Epithelial cell of proximal tubule (primary cell): ENCODE measurements at regions not wholly inside any gene's neighbourhood (a gene's known extent, or its start where the extent isn't known, plus 50 kb on each side); places are given as distances from the start of the nearest gene placed in this dataset.

Experiments
- DNase-seq: peaks from one replicate; pipeline ENCODE4 v3.0.0-alpha.2; 2011; ENCODE audit warnings: low read depth
- H3K4me3 ChIP-seq: 2 replicates; pipeline ENCODE4 v1.5.1; 2011; ENCODE audit warnings: low read depth, mild to moderate bottlenecking, low read length
- CTCF ChIP-seq: conservative IDR thresholded peaks from 2 replicates; pipeline ENCODE4 v1.5.1; 2012; ENCODE audit warnings: low read depth, mild to moderate bottlenecking, low read length

- DNase-seq: no peak
- no peak for TF ChIP-seq CTCF
- no peak overlapping the region for H3K4me3 ChIP-seq
These were observed 202.0 kb downstream of the TSHZ3 start for GRCh38 chr19:31147234-31147633.

- no peak for TF ChIP-seq CTCF
- no peak for DNase-seq
- H3K4me3 ChIP-seq: no peak overlapping the region
These were observed 202.6 kb downstream of the TSHZ3 start for GRCh38 chr19:31146546-31147183.

DNA sequence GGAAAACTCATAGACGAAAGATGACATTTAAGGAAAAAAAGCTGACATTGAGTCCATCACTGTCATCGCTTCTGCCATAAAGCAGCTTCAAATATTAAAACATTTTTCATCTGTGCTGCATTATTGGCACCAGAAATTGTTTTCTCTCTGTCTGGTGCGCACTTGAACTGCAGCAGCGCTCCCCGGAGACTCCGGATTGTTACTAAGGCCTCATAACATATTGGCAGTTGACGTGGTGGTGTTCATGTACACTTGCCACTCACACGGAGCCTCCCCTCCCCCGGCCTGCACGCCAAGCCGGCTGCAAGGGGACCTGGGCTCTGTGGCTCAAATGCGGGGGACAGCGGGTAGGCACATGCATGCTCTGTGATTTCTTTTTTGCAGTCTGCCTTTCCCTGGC lies 203.2 kb downstream of the TSHZ3 start:
- no peak for TF ChIP-seq CTCF
- no peak overlapping the region for H3K4me3 ChIP-seq
- no peak for DNase-seq

DNA sequence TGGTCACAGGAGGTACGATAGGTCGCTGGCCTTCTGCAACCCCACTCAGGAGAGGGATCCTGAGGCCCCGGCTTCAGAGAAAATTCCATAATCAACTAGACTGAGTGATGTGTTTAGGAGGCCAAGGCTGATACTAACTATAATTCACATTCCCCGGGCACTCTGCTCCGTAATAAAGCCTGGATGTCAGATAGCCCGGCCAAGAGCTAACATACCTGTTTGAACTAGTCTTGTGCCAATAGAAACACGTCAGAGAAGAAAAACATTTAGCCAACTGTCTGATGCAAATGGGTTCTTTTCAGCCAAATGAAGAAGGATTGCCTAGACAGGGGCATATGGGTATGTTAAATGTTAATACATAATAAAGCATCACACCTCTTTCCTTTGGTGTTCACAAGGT lies 204.2 kb downstream of the TSHZ3 start:
- DNase-seq: no peak
- no peak for TF ChIP-seq CTCF
- H3K4me3 ChIP-seq: no peak overlapping the region

- DNase-seq: no peak
- H3K4me3 ChIP-seq: no peak overlapping the region
- TF ChIP-seq CTCF: no peak
These were observed 205.0 kb downstream of the TSHZ3 start for GRCh38 chr19:31144075-31144870.

DNA sequence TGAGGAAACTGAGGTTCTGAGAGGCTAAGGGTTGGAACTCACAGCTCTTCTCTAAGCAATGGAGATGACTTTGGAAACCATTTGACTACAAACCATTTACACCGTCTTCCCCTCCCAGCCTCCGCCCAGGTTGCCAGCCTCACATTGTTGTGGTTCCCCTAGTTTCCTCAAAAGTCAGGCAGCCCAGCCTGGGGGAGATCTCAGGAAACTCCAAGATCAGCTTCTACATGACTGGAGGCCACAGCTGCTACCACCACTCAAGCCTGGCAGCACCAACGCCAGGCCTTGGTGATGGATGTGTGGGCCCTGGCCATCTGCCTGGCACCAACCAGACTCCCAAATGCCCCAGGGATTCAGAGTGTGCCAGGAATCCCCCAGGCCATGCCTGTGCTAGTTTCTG lies 207.9 kb downstream of the TSHZ3 start:
- no peak for TF ChIP-seq CTCF
- DNase-seq: no peak
- no peak overlapping the region for H3K4me3 ChIP-seq

- TF ChIP-seq CTCF: no peak
- H3K4me3 ChIP-seq: no peak overlapping the region
- DNase-seq: no peak
These were observed 208.5 kb downstream of the TSHZ3 start for GRCh38 chr19:31140717-31141116.
